Stimulated activated naive CD4-positive, alpha-beta T cell treated with Interleukin-2 at 50 U/mL for 16 hours (primary cell): ENCODE measurements at regions not wholly inside any gene's neighbourhood (a gene's known extent, or its start where the extent isn't known, plus 50 kb on each side); places are given as distances from the start of the nearest gene placed in this dataset.
A peak's percentile ranks its signal among the peaks of the same experiment; 100 is the strongest.
"Not testable (repeated sequence)": the region's sequence is repeated elsewhere in the genome, so short reads cannot be mapped to it uniquely, and the experiment has no call there.

Experiments
- DNase-seq: peaks from one replicate; lab custom pipeline; 2025; lab: John Stamatoyannopoulos, UW

- no peak for DNase-seq
Measured at GRCh38 chr7:112937651-112938415, 147.6 kb upstream of the TMEM168 start.

GRCh38 chr7:112933598-112933997, 143.4 kb upstream of the TMEM168 start:
- DNase-seq = no peak

- no peak for DNase-seq
Measured at GRCh38 chr7:112930787-112931186, 140.6 kb upstream of the TMEM168 start.

DNA sequence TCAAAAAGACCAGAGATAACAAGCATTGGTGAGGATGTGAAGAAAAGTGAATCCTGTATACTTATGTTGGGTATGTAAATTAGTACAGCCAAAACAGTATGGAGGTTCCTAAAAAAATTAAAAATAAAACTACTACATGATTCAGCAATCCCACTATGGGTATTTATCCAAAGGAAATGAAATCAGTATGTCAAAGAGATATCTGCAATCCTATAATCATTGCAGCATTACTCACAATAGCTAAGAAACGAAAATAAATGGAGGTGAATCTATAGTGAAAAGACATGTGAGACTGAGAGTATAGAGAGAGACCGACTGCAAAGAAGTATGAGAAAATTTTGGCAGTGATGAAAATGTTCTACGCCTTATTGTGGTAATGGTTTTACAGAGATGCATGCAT, 139.2 kb upstream of the TMEM168 start:
- DNase-seq = no peak

DNA sequence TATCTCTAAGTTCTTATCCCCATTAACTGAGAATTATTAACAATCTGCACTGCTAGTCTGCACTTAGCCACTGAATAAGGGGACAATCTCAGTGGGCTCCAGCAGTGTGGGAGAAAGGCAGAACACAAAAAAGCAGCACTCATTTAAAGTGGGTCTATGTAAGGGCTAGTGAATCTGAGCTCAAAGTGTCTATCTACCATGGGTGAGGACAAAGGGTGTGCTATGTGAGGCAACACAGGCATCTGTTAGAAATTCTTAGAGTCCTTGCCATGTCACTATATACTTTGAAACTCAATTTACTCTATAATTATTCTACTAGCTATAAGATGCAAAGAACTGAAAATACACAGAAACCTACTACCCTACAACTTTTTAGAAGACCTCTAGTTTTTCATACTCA, 135.8 kb upstream of the TMEM168 start:
- no peak for DNase-seq

GRCh38 chr7:112922546-112922945, 132.4 kb upstream of the TMEM168 start:
- DNase-seq = not testable (repeated sequence)

DNA sequence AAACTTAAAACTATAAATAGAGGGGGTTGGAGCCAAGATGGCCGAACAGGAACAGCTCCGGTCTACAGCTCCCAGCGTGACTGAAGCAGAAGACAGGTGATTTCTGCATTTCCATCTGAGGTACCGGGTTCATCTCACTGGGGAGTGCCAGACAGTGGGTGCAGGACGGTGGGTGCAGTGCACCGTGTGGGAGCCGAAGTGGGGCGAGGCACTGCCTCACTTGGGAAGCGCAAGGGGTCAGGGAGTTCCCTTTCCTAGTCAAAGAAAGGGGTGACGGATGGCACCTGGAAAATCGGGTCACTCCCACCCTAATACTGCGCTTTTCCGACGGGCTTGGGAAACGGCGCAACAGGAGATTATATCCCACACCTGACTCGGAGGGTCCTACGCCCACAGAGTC, 126.2 kb upstream of the TMEM168 start:
- not testable (repeated sequence) for DNase-seq

DNA sequence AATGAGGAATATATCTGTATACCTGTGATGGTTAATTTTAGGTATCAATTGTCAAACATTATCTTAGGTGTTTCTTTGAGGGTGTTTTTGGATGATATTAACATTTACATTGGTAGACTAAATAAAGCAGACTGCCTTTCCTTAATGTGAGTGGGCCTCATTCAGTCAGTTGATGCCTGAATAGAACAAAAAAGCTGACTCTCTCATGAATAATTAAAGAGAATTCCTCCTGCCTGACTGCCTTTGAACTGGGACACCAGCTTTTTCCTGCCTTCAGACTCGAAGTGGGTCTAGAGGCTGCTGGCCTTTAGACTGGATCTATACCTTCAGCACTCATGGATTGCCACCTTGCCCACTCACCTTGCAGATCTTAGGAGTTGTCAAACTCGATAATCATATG, 117.9 kb upstream of the TMEM168 start:
- DNase-seq = no peak

DNA sequence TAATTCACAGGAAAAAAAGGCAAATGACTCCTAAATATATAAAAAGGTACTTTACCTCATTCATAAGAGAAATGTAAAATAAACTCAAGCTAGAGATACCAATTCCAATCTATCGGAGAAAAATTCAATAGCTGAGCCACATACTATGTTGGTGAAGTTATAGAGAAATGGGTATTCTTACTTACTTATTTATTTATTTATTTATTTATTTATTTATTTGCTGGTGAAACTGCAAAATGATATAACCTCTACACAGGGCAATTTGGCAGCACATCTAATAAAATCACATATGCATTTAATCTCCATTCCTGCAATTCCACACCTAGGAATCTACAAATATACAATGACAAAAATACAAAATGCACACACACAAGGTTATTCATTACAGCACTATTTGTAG, 117.5 kb upstream of the TMEM168 start:
- no peak for DNase-seq

DNA sequence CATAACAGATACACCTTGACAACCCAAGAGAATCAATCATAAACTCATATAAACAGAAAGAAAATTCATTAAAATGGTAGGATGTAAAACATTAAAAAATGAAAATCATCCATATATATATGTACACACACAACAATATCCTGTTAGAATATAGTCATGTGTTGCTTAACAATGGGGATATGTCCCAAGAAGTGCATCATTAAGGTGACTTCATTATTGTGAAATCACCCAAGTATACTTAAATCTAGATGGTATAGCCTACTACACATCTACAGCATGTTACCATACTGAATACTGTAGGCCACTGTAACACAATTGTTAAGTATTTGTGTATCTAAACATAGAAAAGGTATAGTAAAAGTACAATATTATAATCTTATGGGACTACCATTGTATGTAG, 115.8 kb upstream of the TMEM168 start:
- DNase-seq = no peak

DNA sequence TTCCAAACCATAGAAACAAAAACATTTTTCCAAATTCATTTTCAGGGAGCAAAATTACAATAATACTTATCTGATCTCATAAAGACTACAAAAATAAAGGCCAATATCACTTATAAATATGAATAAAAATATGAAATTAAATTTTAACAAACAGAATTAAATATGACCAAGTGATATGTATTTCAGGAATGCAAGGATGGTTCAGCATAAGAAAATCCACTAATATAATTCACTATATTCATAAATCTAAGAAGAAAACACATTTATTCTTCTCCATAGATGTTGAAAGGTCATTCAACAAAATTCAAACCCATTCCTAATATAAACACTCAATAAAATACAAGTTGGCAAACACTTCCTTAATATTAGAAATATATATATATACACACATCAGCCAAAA, 115.2 kb upstream of the TMEM168 start:
- DNase-seq = no peak

- DNase-seq = peak; percentile 13
Measured at GRCh38 chr7:112898432-112899290, 108.5 kb upstream of the TMEM168 start.

DNA sequence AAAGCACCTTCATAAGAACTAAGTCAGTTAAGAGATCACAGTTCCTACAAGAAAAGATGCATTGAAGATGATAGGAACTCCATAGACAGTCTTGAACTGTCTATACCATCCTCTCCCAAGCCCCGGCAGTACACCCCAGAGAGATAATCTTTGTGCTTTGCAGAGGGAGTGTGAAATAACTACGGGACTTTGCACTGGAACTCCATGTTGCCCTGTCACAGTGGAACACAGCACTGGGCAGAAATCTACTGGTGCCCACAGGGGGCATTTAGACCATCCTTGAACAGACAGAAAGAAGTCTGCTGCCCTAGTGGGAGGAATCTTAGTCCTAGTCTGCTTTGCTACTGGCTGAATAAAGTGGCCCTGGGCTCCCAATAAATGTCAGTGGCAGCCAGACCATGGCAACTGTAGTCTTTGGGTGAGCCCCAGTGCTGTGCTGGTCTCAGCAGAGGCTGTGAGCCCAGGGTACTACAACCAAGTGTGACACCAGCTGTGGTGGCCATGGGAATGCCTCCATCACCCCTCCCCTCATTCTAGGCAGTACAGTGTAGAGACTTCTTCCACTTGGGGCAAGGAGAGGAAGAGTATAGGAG, 107.7 kb upstream of the TMEM168 start:
- DNase-seq = no peak

- DNase-seq = no peak
Measured at GRCh38 chr7:112896026-112896601, 105.9 kb upstream of the TMEM168 start.

DNA sequence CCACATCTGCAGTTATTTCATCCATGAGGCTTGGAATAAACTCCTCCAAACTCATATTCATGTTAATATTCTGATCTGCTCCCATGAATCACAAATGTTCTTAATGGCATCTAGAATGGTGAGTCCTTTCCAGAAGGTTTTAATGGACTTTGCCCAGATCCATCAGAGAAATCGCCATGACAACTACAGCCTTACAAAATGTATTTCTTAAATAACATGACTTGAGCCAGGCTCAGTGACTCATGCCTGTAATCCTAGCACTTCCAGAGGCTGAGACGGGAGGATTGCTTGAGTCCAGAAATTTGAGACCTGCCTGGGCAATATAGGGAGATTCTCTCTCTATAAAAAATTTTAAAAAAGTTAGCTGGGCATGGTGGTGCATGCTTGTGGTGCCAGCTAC, 102.1 kb upstream of the TMEM168 start:
- no peak for DNase-seq

DNA sequence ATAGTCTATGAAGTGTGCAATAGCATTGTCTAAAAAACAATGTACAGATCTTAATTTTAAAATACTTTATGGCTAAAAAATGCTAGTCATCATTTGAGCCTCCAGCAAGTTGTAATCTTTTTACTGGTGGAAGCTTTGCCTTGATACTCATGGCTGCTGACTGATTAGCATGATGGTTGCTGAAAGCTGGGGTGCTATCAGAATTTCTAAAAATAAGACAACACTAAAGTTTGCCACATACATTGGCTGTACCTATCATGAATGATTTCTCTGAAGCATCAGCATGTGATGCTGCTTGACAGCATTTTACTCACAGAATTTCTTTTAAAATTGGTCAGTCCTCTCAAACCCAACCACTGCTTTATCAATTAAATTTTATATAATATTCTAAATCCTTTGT, 101.5 kb upstream of the TMEM168 start:
- no peak for DNase-seq

DNA sequence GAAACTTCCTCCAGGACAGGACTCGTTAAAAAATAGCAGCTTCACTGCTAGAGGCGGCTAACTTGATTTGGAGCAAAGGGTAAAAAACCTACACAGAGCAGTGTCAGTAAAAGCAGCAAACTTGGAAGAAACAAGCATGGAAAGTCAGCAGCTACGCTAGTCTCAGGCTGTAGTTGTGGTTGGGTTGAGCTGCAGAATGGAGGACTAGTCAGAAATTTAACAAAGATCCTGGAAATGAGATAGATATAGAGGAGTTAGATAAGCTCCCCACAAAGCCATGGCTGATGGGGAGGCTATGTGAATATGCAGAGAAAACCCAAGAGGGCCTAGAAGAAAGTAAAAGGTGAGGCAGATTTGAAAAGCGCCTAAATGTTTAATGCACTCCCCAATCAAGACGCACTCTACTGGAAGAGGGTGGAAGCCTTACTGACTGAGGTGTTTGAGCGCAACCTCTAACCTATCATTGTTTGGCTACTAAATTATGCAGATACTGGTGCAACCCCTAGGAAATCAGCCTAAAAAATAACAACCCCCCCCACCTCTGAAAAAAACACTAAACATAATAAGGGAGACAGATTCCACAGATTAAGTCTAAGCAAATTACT, 99.7 kb upstream of the TMEM168 start:
- DNase-seq = no peak

DNA sequence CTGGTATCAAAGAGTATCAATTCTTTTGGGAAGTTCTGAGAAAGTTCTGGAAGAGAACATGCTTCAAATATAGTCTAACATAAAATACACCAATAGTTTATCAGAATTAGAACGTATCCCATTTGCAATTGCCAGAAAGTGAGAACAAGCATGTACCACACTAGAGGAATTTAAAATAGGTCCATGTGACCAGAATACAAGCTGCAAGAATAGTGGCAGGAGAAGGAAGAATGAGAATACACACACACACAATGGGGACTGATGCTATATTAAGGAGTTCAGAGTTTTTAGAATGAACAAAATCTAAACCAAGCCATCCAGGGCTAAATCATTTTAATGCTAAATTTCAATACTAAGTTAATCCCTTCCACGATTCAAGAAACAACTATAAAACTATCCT, 99.1 kb upstream of the TMEM168 start:
- no peak for DNase-seq

DNA sequence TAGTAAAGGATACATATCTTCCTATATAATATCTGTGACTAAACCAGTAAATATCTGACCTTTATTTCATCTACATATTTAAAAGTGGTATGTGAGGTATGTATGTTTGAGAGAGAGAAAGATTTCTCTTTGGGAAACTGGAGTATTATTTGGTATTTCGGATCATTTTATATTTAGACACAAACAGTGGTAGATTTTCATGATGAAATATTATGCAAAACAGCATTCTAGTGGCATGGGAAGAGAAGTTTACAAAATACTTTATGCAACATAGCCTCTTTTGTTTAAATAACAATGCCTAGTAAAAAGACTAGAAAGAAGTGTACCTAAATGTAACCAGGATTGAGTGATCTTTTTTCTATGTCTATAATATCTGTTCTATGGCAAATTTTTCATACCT, 98.6 kb upstream of the TMEM168 start:
- no peak for DNase-seq

- DNase-seq = no peak
Measured at GRCh38 chr7:112887976-112888375, 97.8 kb upstream of the TMEM168 start.

DNA sequence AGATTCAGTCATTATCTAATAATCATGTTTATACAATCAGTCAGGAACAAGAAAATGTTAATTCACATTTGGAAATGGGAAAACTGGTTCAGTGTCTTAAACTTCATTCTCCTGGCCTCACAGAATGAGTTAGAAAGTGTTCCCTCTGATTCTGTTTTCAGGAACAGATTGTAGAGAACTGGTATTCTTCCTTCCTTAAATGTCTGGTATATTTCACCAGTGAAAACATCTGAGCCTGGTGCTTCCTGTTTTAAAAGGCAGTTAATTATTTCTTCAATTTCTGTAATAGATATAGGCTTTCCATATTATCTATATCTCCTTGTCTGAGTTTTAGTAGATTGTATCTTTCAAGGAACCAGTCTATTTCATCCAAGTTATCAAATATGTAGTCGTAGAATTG, 97.1 kb upstream of the TMEM168 start:
- no peak for DNase-seq

GRCh38 chr7:112886208-112886607, 96.0 kb upstream of the TMEM168 start:
- DNase-seq = no peak
